Tibial nerve (tissue), 3 donors: ENCODE measurements at regions not wholly inside any gene's neighbourhood (a gene's known extent, or its start where the extent isn't known, plus 50 kb on each side); places are given as distances from the start of the nearest gene placed in this dataset.
"Not testable (repeated sequence)": the region's sequence is repeated elsewhere in the genome, so short reads cannot be mapped to it uniquely, and the experiment has no call there.

ENCODE experiments used
- POLR2A ChIP-seq, 2 donors: fragments of 450-650 bp; IDR thresholded peaks; one replicate each; pipeline ENCODE4 v1.6.1; 2017; ENCODE audit warnings: antibody characterized with exemption in 2 of 2, mild to moderate bottlenecking in 2 of 2, moderate library complexity in 2 of 2
- TF ChIP-seq, protein P1 (sequence below), 5 experiments: fragments of 200-600 bp in 3 of 5; fragments of 450-650 bp in 2 of 5; sonication (generic) in 3 of 5; IDR thresholded peaks; one replicate each; pipeline ENCODE4 v1.5.1; 2016 to 2019; ENCODE audit warnings: antibody characterized with exemption in 5 of 5, mild to moderate bottlenecking in 3 of 5, moderate library complexity in 2 of 5

DNA sequence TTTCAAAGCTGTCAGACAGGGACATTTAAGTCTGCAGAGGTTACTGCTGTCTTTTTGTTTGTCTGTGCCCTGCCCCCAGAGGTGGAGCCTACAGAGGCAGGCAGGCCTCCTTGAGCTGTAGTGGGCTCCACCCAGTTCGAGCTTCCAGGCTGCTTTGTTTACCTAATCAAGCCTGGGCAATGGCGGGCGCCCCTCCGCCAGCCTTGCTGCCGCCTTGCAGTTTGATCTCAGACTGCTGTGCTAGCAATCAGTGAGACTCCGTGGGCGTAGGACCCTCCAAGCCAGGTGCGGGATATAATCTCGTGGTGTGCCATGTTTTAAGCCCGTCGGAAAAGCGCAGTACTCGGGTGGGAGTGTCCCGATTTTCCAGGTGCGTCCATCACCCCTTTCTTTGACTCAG is 919.2 kb upstream of the ARRDC3 start:
- TF ChIP-seq, protein P1, sequence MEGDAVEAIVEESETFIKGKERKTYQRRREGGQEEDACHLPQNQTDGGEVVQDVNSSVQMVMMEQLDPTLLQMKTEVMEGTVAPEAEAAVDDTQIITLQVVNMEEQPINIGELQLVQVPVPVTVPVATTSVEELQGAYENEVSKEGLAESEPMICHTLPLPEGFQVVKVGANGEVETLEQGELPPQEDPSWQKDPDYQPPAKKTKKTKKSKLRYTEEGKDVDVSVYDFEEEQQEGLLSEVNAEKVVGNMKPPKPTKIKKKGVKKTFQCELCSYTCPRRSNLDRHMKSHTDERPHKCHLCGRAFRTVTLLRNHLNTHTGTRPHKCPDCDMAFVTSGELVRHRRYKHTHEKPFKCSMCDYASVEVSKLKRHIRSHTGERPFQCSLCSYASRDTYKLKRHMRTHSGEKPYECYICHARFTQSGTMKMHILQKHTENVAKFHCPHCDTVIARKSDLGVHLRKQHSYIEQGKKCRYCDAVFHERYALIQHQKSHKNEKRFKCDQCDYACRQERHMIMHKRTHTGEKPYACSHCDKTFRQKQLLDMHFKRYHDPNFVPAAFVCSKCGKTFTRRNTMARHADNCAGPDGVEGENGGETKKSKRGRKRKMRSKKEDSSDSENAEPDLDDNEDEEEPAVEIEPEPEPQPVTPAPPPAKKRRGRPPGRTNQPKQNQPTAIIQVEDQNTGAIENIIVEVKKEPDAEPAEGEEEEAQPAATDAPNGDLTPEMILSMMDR (IDR thresholded peaks at IDR 0.05): not testable (repeated sequence)
- not testable (repeated sequence) for TF ChIP-seq POLR2A (IDR thresholded peaks at IDR 0.05)
